WERI-Rb-1 (cell line): ENCODE measurements at regions not wholly inside any gene's neighbourhood (a gene's known extent, or its start where the extent isn't known, plus 50 kb on each side); places are given as distances from the start of the nearest gene placed in this dataset.

Experiments used
- DNase-seq: peaks from one replicate; pipeline ENCODE4 v3.0.0-alpha.2; 2020
- H3K27ac ChIP-seq: fragments of 250-450 bp; sonication (Bioruptor Pico); 2 replicates; pipeline ENCODE4 v1.5.1; 2020; ENCODE audit warnings: mild to moderate bottlenecking, moderate library complexity
- H3K27me3 ChIP-seq: fragments of 250-450 bp; sonication (Bioruptor Pico); 2 replicates; pipeline ENCODE4 v1.5.1; 2021; ENCODE audit warnings: mild to moderate bottlenecking, low read depth, moderate library complexity; ENCODE audit not compliant: insufficient read depth, severe bottlenecking
- H3K36me3 ChIP-seq: fragments of 250-450 bp; sonication (Bioruptor Pico); 2 replicates; pipeline ENCODE4 v1.5.1; 2020; ENCODE audit warnings: mild to moderate bottlenecking, moderate library complexity
- H3K4me3 ChIP-seq: 2 replicates; pipeline ENCODE4 v1.5.1; 2011; ENCODE audit warnings: low read depth, mild to moderate bottlenecking, control low read depth, low read length
- H3K9me3 ChIP-seq: fragments of 250-450 bp; sonication (Bioruptor Pico); 2 replicates; pipeline ENCODE4 v1.5.1; 2021; ENCODE audit warnings: mild to moderate bottlenecking, moderate library complexity; ENCODE audit not compliant: severe bottlenecking
- TF ChIP-seq, protein P1 (sequence below): IDR thresholded peaks from 2 replicates; pipeline ENCODE4 v1.5.1; 2011; ENCODE audit warnings: low read depth, mild to moderate bottlenecking, control low read depth, inconsistent platforms, low read length

DNA sequence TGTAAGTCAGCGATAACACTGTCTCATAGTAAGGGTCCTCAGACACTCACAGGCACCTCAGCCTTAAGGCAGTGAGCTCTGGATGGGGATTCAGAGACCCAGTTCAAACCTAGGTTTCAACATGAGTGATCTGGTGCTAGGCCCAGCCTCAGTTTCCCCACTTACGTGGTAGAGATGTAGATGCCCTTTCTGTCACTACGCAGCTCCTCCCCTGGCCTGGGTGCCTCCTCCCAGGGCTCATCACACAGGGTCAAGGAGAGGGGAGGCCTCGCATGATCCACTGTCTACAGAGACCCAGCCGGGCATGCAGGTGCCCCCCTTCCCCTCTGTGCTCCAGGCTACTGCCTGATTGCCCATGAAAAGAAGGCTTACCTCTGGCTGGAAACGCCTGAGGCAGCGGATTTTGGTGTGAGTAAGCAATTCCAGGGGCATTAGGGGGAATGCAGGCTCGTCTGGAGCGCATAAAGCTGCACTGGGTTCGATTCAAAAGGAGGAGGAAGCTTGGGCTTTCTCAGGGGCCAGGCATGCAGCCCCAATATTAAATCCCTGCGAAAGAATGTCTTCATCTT is 69.8 kb upstream of the ANKRD34C start:
- Histone ChIP-seq H3K36me3 (no peaks in the 10 kb centered on the region), H3K27ac (no peak overlapping the region), H3K4me3 (no peak overlapping the region), H3K27me3 (no peaks in the 10 kb centered on the region), H3K9me3 (no peaks in the 10 kb centered on the region)
- DNase-seq: no peak
- TF ChIP-seq, protein P1, sequence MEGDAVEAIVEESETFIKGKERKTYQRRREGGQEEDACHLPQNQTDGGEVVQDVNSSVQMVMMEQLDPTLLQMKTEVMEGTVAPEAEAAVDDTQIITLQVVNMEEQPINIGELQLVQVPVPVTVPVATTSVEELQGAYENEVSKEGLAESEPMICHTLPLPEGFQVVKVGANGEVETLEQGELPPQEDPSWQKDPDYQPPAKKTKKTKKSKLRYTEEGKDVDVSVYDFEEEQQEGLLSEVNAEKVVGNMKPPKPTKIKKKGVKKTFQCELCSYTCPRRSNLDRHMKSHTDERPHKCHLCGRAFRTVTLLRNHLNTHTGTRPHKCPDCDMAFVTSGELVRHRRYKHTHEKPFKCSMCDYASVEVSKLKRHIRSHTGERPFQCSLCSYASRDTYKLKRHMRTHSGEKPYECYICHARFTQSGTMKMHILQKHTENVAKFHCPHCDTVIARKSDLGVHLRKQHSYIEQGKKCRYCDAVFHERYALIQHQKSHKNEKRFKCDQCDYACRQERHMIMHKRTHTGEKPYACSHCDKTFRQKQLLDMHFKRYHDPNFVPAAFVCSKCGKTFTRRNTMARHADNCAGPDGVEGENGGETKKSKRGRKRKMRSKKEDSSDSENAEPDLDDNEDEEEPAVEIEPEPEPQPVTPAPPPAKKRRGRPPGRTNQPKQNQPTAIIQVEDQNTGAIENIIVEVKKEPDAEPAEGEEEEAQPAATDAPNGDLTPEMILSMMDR: no peak

DNA sequence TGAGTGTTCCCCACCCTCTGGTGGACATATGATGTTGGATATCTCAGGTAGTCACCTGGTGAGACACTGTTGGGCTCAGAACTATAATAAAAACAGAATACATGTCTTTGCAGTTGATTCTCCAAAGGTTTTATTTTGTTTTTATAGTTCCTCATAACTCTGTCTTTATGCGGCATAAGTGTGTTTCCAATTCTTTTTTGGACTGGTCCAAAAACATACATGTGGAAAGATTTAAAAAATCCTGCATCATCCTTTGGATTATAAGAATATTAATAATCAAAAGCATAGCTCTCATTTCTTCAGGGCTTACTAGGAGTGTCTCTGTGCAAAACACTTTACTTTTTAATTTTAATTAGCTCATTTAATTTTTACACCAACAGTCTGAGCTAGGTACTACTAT is 71.0 kb upstream of the ANKRD34C start:
- H3K27ac ChIP-seq: no peak overlapping the region
- H3K36me3 ChIP-seq: no peaks in the 10 kb centered on the region
- no peaks in the 10 kb centered on the region for H3K9me3 ChIP-seq
- DNase-seq: no peak
- no peaks in the 10 kb centered on the region for H3K27me3 ChIP-seq
- TF ChIP-seq, protein P1: no peak
- no peak overlapping the region for H3K4me3 ChIP-seq

DNA sequence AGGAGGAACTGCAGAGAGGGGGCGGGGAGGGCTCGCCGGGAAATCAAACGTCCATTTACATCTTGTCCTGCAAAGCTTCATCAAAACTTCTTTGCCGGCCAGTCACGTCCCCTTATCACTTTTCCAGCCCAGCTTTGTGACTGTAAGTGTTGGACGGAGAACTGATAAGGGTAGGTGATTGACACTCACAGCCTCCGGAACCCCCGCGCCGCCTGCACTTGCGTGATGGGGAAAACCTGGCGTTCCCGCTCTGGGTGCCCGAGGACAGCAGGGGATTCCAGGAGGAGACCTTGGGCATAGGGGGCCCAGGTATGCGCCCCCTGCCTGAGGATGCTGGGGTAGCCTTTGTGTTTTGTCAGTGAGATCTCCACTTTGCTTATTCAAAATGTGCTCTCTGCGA is 72.8 kb upstream of the ANKRD34C start:
- Histone ChIP-seq H3K4me3 (no peak overlapping the region), H3K36me3 (no peaks in the 10 kb centered on the region), H3K27me3 (no peaks in the 10 kb centered on the region), H3K9me3 (no peaks in the 10 kb centered on the region), H3K27ac (no peak overlapping the region)
- DNase-seq: no peak
- TF ChIP-seq, protein P1: peak; percentile 34; the same call in 1 of the 2 replicates

DNA sequence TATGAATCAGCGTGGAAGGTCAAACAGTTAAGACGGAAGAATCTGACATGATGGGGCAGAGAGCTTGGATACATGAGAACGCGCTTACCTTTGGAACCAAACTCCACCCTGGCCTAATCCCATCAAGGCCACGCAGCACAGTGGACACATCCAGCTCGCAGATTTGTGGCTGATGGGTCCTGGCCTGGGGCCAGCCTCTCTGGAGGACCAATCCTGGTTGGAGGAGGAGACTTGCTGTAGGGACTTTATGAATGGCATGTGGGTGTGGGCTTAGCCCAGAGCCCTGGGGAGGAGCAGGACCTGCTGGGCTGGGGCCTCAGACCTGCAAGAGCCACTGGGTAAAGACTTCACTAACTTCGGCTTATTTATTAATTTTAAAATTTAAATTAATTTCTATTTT is 73.4 kb upstream of the ANKRD34C start:
- no peaks in the 10 kb centered on the region for H3K27me3 ChIP-seq
- no peaks in the 10 kb centered on the region for H3K36me3 ChIP-seq
- no peak overlapping the region for H3K4me3 ChIP-seq
- no peak for DNase-seq
- TF ChIP-seq, protein P1: no peak
- no peaks in the 10 kb centered on the region for H3K9me3 ChIP-seq
- H3K27ac ChIP-seq: no peak overlapping the region

DNA sequence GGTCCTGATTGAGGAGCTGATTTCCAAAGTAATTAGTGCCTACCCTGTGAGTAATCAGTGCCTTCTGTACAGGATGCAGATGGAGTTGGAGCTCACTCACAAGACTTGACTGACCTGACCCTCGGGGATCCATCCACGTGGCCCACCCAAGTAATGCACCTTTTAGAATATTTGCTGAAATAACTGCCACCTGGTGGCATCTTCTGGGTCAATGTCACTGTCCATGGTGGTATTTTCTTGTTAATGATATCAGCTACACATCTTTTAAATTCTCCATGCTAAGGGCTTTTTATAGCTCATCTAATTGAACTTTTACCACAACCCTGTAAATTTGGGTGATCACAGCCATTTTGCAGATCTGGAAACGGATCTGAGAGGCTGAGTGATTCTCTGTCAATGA is 74.3 kb upstream of the ANKRD34C start:
- Histone ChIP-seq H3K9me3 (no peaks in the 10 kb centered on the region), H3K4me3 (no peak overlapping the region), H3K27ac (no peak overlapping the region), H3K36me3 (no peaks in the 10 kb centered on the region), H3K27me3 (no peaks in the 10 kb centered on the region)
- no peak for DNase-seq
- TF ChIP-seq, protein P1: no peak

DNA sequence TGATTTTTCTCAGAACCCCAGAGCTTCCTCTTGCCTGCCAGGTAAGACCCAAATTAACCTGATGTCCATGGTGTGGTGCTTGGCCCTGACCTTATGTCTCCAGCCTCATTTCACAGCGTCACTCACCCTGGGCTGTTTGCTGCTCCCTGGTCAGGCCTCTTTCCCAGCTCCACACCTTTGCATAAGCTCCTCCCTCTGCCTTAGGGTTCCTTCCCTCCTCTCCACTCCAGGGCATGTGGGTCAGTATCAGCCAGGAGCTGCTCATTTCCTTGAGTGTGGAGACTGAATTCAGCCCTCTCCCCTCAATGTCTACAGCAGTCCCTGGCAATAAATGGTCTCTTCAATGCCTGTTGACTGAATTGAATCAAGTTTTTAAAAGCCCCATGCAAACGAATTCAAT is 75.6 kb upstream of the ANKRD34C start:
- no peaks in the 10 kb centered on the region for H3K36me3 ChIP-seq
- H3K4me3 ChIP-seq: no peak overlapping the region
- H3K27me3 ChIP-seq: no peaks in the 10 kb centered on the region
- H3K27ac ChIP-seq: no peak overlapping the region
- DNase-seq: no peak
- TF ChIP-seq, protein P1: no peak
- no peaks in the 10 kb centered on the region for H3K9me3 ChIP-seq
